HUES64 (cell line): ENCODE measurements at regions not wholly inside any gene's neighbourhood (a gene's known extent, or its start where the extent isn't known, plus 50 kb on each side); places are given as distances from the start of the nearest gene placed in this dataset.

Experiments used
- H3K27ac ChIP-seq: 2 replicates; pipeline ENCODE4 v1.7.0; 2013; ENCODE audit warnings: low read depth, low read length, inconsistent platforms
- H3K27me3 ChIP-seq: 2 replicates; pipeline ENCODE4 v1.6.1; 2013; ENCODE audit warnings: mild to moderate bottlenecking, low read length; ENCODE audit not compliant: insufficient read depth
- H3K36me3 ChIP-seq: 2 replicates; pipeline ENCODE4 v1.6.1; 2013; ENCODE audit warnings: mild to moderate bottlenecking, low read length; ENCODE audit not compliant: insufficient read depth
- H3K4me1 ChIP-seq: 2 replicates; pipeline ENCODE4 v1.6.1; 2013; ENCODE audit warnings: mild to moderate bottlenecking, low read length, moderate library complexity; ENCODE audit not compliant: insufficient read depth
- H3K4me3 ChIP-seq: 2 replicates; pipeline ENCODE4 v1.5.1; 2013; ENCODE audit warnings: mild to moderate bottlenecking, low read length, moderate library complexity
- H3K9ac ChIP-seq: 2 replicates; pipeline ENCODE4 v1.6.1; 2013; ENCODE audit warnings: mild to moderate bottlenecking, low read depth, low read length
- H3K9me3 ChIP-seq: 2 replicates; pipeline ENCODE4 v1.6.1; 2013; ENCODE audit warnings: low read depth, low read length; ENCODE audit not compliant: insufficient read depth
- WGBS: fragments of 150-250, 120-280 bp; methylation state at CpG from one replicate; pipeline ENCODE4 v1.1.7; 2013; ENCODE audit warnings: missing lambda C conversion rate; 5-methylcytosine and 5-hydroxymethylcytosine counted together

DNA sequence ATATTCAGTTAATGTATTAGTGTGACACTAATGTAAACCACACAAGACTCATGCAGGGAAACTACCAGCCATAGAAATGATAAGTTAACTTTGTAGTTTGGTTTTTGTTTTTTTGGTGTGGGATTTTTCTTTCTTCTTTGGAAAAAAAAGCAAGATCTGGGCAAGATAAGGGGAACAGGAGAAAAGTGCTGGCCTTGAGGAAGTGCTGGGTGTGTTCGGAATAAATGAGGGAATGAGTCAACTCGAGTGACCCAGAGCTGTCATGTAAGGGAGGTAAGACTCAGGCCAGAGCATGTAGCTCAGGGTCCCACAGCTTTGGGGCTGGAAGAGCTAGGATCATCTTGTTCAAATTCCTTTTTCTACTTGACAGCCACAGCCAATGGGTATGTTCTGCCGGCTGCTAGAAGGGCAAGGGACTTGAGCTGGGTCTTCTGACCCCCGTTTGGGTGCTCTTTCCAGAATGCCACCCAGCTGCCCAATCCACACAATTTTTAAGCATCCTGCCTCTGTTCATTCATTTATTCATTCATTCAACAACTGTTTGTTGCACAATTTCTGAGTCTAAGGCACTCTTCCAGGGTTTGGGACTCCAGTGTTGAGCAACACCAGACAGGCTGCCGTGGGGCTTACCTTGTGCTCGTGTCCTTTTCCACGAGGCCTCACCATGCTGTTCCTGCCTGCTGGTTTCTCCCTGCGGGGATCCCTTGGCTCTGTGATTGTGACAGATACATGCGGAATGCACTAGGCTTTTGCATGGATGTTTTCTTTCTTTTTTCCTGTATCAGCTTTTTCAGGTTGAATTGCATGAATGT, 54.5 kb downstream of the CLDN34 start:
- WGBS: 83% methylated on average over 9 of the region's 9 CpGs
- Histone ChIP-seq H3K9ac (no peak overlapping the region), H3K4me3 (no peak overlapping the region), H3K36me3 (no peaks in the 10 kb centered on the region), H3K4me1 (peaks cover 17% of the 10 kb centered on the region), H3K27me3 (no peaks in the 10 kb centered on the region), H3K27ac (no peak overlapping the region), H3K9me3 (no peaks in the 10 kb centered on the region)

DNA sequence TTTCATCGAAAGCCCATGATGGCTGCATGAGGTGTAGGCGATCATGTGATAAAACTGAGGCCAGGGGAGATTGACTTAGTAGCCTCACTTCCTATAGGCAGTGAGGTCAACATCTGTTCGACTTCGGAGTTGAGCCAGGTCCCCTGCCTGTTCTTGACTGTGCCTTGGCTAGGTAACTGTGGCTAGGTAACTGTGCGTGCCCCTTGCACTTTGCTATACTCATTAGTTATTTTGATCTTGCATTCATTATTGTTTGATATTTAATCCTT, 55.0 kb downstream of the CLDN34 start:
- no peaks in the 10 kb centered on the region for H3K27me3 ChIP-seq
- WGBS: 98% methylated on average over 4 of the region's 5 CpGs
- H3K4me1 ChIP-seq: peaks cover 12% of the 10 kb centered on the region
- no peak overlapping the region for H3K4me3 ChIP-seq
- no peaks in the 10 kb centered on the region for H3K36me3 ChIP-seq
- no peaks in the 10 kb centered on the region for H3K9me3 ChIP-seq
- no peak overlapping the region for H3K27ac ChIP-seq
- H3K9ac ChIP-seq: no peak overlapping the region

DNA sequence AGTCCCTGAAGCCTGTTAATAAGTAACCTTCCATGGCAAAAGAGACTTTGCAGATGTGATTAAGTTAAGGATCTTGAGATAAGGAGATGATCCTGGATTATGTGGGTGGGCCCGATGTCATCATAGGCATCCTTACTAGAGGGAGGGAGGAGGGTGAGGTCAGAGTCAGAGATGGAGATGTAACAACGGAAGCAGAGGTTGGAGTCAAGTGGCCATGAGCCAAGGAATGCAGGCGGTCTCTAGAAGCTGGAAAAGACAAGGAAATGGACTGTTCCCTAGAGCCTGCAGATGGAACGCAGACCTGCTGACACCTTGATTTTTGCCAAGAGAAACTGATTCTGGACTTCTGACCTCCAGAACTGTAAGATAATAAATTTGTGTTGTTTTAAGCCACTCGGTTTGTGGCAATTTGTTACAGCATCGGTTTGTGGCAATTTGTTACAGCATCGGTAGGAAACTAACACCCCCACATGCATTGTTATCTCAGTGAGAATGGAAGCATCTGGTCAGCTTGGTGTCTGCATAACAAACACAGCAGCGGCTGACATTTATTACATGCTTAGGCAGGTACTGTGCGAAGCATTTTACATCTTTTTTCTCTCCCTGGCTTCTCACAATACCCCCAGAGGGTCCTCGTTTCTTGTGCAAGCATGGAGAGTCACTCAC, 55.6 kb downstream of the CLDN34 start:
- H3K9me3 ChIP-seq: no peaks in the 10 kb centered on the region
- H3K4me3 ChIP-seq: no peak overlapping the region
- no peak overlapping the region for H3K27ac ChIP-seq
- H3K36me3 ChIP-seq: no peaks in the 10 kb centered on the region
- 81% methylated on average over 10 of the region's 10 CpGs for WGBS
- peaks cover 7% of the 10 kb centered on the region for H3K4me1 ChIP-seq
- H3K27me3 ChIP-seq: no peaks in the 10 kb centered on the region
- no peak overlapping the region for H3K9ac ChIP-seq

DNA sequence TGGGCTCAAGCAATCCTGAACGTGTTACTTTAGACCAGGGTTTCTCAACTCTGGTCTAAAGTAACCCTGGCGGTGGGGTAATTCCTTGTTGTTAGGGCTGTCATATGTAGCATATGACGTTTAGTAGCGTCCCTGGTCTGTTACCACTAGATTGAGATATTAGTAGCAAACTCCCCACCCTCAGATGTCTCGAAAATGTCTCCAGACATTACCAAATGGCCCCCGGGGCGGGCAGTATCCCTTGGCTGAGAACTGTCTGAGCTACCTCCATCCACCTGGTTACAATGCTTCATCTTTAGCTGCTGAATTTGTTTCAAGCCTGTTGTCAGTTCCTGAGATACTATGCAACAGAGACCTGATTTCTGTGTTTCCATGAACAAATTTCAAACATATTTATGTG, 56.7 kb downstream of the CLDN34 start:
- WGBS: 89% methylated on average over 7 of the region's 7 CpGs
- Histone ChIP-seq H3K9me3 (no peaks in the 10 kb centered on the region), H3K27ac (no peak overlapping the region), H3K4me1 (no peaks in the 10 kb centered on the region), H3K36me3 (no peaks in the 10 kb centered on the region), H3K4me3 (no peak overlapping the region), H3K9ac (no peak overlapping the region), H3K27me3 (no peaks in the 10 kb centered on the region)

DNA sequence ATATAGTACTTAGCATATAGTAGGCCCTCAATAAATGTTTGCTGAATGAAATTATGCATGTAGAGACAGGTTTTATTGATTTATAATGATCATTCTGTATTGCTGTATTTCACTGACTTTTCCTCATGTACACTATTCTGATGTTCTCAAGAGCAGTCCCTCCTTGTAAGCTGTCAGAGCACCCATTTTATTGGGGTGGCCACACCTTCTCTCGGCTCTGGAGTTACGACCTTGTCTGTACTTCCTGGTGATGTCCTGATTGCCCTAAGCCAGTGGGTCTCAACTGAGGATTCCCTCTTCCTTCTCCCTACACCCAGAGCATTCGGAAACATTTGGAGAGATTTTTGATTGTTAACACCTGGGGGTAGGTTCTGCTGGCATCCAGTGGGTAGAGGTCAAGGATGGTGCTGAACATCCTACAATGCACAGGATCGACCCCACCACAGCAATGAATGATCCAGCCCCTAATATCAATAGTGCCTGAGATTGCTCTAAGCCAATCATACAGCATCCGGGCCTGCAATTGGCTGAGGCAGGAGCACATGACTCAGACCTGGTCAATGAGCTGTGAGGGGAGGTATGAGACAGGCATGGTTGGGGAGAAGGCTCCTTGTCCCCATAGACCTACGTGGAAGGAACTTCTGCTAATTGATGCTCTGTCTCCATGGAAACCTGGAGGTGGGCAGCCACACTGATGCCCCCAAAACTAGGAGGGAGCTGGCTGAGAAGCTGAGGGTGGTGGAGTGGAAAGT, 58.8 kb downstream of the CLDN34 start:
- Histone ChIP-seq H3K9me3 (no peaks in the 10 kb centered on the region), H3K4me3 (no peak overlapping the region), H3K4me1 (no peaks in the 10 kb centered on the region), H3K9ac (no peak overlapping the region), H3K27ac (no peak overlapping the region), H3K27me3 (no peaks in the 10 kb centered on the region), H3K36me3 (no peaks in the 10 kb centered on the region)
- WGBS: 98% methylated on average over 5 of the region's 6 CpGs

DNA sequence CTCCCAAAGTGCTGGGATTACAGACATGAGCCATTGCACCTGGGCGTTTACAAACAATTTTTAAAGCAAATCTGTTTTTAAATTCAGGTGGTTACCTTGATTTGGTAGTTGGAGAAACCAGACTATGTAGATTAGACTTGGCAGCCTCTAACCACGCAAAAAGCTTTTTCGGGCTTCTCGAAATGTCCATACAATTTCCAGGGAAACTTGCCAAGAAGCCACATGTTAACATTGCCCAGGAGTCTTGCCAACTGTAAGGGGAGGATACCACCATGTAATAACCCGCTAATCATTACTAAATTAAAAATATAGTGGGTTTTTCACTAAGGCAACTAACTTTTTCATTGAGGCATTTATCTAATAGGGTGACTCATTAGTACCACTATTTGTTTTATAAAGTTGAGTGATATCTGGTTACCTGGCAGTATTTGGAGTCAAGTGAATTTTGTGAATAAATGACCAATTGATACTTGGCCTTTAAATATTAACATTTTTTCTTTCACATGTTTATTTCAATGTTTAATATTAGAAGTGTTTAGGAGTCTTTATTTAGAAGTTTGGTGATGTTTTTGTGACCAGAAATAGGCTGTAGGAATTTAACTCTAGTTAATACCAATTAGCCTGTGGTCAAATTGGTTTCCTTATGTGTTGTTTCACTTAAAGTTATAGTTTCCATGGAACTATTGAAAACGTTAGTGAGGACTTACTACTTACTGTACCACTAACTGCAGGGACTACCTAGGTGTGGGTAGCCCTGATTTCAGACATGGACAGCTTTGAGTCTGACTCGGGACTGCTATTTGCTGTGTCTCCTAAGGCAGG, 61.3 kb downstream of the CLDN34 start:
- WGBS: 90% methylated on average over 6 of the region's 7 CpGs
- H3K27ac ChIP-seq: no peak overlapping the region
- no peaks in the 10 kb centered on the region for H3K9me3 ChIP-seq
- no peaks in the 10 kb centered on the region; the same call in 1 of the 2 replicates for H3K4me1 ChIP-seq
- H3K4me3 ChIP-seq: no peak overlapping the region
- H3K9ac ChIP-seq: no peak overlapping the region
- H3K36me3 ChIP-seq: no peaks in the 10 kb centered on the region
- no peaks in the 10 kb centered on the region for H3K27me3 ChIP-seq

DNA sequence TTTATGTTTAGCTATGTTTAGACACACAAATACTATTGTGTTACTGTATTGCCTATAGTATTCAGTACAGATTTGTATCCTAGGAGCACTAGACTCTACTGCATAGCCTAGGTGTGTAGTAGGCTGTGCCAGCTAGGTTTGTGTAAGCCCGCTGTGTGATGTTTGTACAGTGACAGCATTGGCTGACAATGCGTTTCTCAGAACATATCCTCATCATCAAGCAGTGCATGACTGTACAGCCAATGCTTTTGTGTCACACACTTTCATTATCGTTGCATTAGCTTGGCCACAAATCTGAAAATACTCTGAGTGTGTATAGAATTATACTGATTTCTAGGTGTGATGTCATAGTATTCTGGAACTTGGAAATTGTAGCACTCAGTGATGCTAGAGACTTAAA, 63.4 kb downstream of the CLDN34 start:
- Histone ChIP-seq H3K4me3 (no peak overlapping the region), H3K4me1 (no peaks in the 10 kb centered on the region; the same call in 1 of the 2 replicates), H3K36me3 (0 out of 2 replicates have a peak, but pooled peaks cover 2% of the 10 kb centered on the region), H3K9ac (no peak overlapping the region), H3K27ac (no peak overlapping the region), H3K9me3 (no peaks in the 10 kb centered on the region), H3K27me3 (no peaks in the 10 kb centered on the region)
- 94% methylated on average over 3 of the region's 3 CpGs for WGBS

DNA sequence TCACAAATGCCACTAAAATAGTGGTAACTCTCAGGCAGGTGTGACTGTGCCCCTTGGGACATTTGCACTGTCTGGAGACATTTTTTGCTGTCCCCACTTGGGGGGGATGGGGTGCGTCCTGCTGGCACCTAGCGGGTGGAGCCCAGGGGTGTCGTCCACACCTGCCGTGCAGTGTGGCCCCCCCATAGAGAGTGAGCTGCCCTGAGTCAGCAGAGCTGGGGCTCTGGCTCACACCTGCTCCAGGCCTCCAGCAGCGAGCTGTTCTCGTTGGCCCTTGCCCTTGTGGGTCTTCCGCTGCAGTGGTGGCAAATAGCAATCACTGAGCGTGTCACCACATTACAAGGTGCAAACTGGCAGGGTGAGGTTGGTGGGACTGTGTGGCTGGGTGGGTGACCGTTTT, 64.6 kb downstream of the CLDN34 start:
- Histone ChIP-seq H3K27me3 (no peaks in the 10 kb centered on the region), H3K9me3 (no peaks in the 10 kb centered on the region), H3K36me3 (0 out of 2 replicates have a peak, but pooled peaks cover 2% of the 10 kb centered on the region), H3K4me3 (no peak overlapping the region), H3K27ac (no peak overlapping the region), H3K4me1 (no peaks in the 10 kb centered on the region; the same call in 1 of the 2 replicates), H3K9ac (no peak overlapping the region)
- 90% methylated on average over 9 of the region's 9 CpGs for WGBS

DNA sequence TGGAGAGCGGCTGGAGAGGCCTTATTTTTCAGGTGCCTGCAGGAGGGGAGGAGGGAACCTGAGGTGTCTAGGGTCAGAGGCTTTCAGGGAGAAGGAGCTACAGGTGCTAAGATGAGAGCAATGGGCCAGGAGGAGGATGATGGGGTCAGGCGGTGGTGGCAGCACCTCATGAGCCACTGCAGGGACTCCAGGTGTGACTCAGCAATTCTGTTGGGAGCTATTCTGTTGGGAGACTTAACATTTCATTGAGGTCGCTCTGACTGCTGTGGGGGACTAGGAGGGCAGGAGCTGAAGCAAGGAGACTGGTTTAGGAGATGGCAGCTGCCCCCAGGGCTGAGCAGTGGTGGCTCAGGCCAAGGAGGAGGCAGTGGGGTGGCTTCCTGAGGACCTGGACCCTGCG, 65.0 kb downstream of the CLDN34 start:
- WGBS: 89% methylated on average over 4 of the region's 4 CpGs

DNA sequence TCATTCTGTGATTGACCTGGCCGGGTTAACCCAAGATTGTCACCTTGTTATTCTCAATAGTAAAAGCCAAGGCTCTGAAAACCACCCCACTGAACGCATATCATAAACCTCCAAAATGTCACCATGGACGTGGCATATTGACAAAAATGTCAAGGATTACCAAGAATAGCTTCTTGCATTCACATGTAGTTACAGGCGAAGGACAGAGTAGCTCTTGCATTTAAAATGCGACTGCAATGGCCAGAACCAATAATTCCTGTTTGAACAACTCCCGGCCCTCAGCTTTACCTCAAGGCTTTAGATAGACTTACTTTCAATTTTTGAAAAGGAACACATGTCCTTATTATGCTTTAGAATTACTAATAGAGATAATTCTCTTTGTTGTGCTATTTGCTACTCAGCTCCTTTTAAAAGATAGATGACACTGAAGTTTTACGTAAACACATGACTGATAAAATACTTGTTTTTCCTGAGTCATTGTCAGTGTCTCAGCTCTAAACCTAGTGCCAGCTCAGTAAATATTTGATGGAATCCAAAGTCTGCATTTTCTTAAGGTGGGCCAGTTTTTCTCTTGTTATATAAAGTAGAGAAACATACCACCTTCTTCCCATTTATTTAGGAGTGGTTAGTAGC, 66.3 kb downstream of the CLDN34 start:
- 92% methylated on average over 7 of the region's 7 CpGs for WGBS
- H3K27me3 ChIP-seq: no peaks in the 10 kb centered on the region
- H3K4me1 ChIP-seq: no peaks in the 10 kb centered on the region; the same call in 1 of the 2 replicates
- no peak overlapping the region for H3K4me3 ChIP-seq
- no peak overlapping the region for H3K27ac ChIP-seq
- no peak overlapping the region for H3K9ac ChIP-seq
- no peaks in the 10 kb centered on the region for H3K9me3 ChIP-seq
- H3K36me3 ChIP-seq: 0 out of 2 replicates have a peak, but pooled peaks cover 2% of the 10 kb centered on the region

More for the DNA sequence above, 65.0 kb downstream of the CLDN34 start:
- H3K27ac ChIP-seq: no peak overlapping the region
- H3K27me3 ChIP-seq: no peaks in the 10 kb centered on the region
- H3K9me3 ChIP-seq: no peaks in the 10 kb centered on the region
- 0 out of 2 replicates have a peak, but pooled peaks cover 2% of the 10 kb centered on the region for H3K36me3 ChIP-seq
- H3K4me3 ChIP-seq: no peak overlapping the region
- H3K4me1 ChIP-seq: no peaks in the 10 kb centered on the region; the same call in 1 of the 2 replicates
- no peak overlapping the region for H3K9ac ChIP-seq
